PC-3 (cell line): ENCODE measurements at regions not wholly inside any gene's neighbourhood (a gene's known extent, or its start where the extent isn't known, plus 50 kb on each side); places are given as distances from the start of the nearest gene placed in this dataset.

ENCODE experiments used
- ATAC-seq: fragments of 200-7000 bp; cut with Tn5 transposase; 2 replicates; pipeline ENCODE4 v1.9.1; 2020; ENCODE audit warnings: mild to moderate bottlenecking, moderate library complexity
- BruUV-seq: library from RNA; stranded (reverse); fragments of 400-500 nt; replicated peaks from 2 replicates; lab custom pipeline; 2021; lab: Mats Ljungman, UMichigan
- CTCF ChIA-PET: fragments of 300-600 bp; sonication (Branson Sonifier 250); formaldehyde crosslinking; loops from one replicate; lab custom pipeline; 2022; ENCODE audit warnings: antibody characterized with exemption; lab: Charles Lee
- POLR2A ChIA-PET: fragments of 300-600 bp; sonication (Branson Sonifier 250); formaldehyde crosslinking; loops from one replicate; lab custom pipeline; 2022; ENCODE audit warnings: antibody characterized with exemption; ENCODE audit not compliant: unreplicated experiment; lab: Charles Lee
- DNase-seq: peaks from one replicate; pipeline ENCODE4 v3.0.0-alpha.2; 2015
- H2AFZ ChIP-seq: fragments of 300-600 bp; sonication (generic); 2 replicates; pipeline ENCODE4 v1.6.0; 2016; ENCODE audit warnings: antibody characterized with exemption, low read length
- H3F3A ChIP-seq: fragments of 300-600 bp; sonication (generic); one replicate; pipeline ENCODE4 v1.6.0; 2017; ENCODE audit warnings: antibody characterized with exemption, low read length, control low read depth, mild to moderate bottlenecking; ENCODE audit not compliant: unreplicated experiment
- H3K27ac ChIP-seq: fragments of 300-600 bp; sonication (generic); 2 replicates; pipeline ENCODE4 v1.5.1; 2016; ENCODE audit warnings: mild to moderate bottlenecking, low read length
- H3K27me3 ChIP-seq: fragments of 300-600 bp; sonication (generic); 2 replicates; pipeline ENCODE4 v1.6.1; 2016; ENCODE audit warnings: low read length, mixed read lengths
- H3K36me3 ChIP-seq: fragments of 300-600 bp; sonication (generic); 2 replicates; pipeline ENCODE4 v1.6.1; 2016; ENCODE audit warnings: low read depth, mixed run types, low read length, mixed read lengths
- H3K4me1 ChIP-seq: fragments of 300-600 bp; sonication (generic); 2 replicates; pipeline ENCODE4 v1.5.1; 2016; ENCODE audit warnings: low read length; ENCODE audit not compliant: insufficient read depth
- H3K4me2 ChIP-seq: fragments of 300-600 bp; sonication (generic); 2 replicates; pipeline ENCODE4 v1.6.0; 2016; ENCODE audit warnings: low read length
- H3K4me3 ChIP-seq: fragments of 300-600 bp; sonication (generic); 2 replicates; pipeline ENCODE4 v1.5.1; 2016; ENCODE audit warnings: mild to moderate bottlenecking, low read length, mixed read lengths
- H3K79me2 ChIP-seq: fragments of 300-600 bp; sonication (generic); 2 replicates; pipeline ENCODE4 v1.6.1; 2017; ENCODE audit warnings: low read length, mixed read lengths
- H3K9ac ChIP-seq: fragments of 300-600 bp; sonication (generic); 2 replicates; pipeline ENCODE4 v1.6.0; 2016; ENCODE audit warnings: mild to moderate bottlenecking, low read length
- H3K9me2 ChIP-seq: fragments of 300-600 bp; sonication (generic); replicated peaks from 2 replicates; pipeline ENCODE4 v1.6.1; 2016; ENCODE audit warnings: mixed run types, low read length, mixed read lengths
- H3K9me3 ChIP-seq: fragments of 300-600 bp; sonication (generic); 2 replicates; pipeline ENCODE4 v1.6.1; 2016; ENCODE audit warnings: low read length, mixed read lengths
- H4K20me1 ChIP-seq: fragments of 300-600 bp; sonication (generic); 2 replicates; pipeline ENCODE4 v1.6.1; 2016; ENCODE audit warnings: low read length, mixed read lengths
- CTCF ChIP-seq: fragments of 300-600 bp; sonication (generic); conservative IDR thresholded peaks from 2 replicates; pipeline ENCODE4 v1.5.1; 2017; ENCODE audit warnings: antibody characterized with exemption, low read depth, mild to moderate bottlenecking, low read length
- EZH2 ChIP-seq: fragments of 300-600 bp; sonication (generic); IDR thresholded peaks from one replicate; pipeline ENCODE4 v1.6.1; 2017; ENCODE audit warnings: antibody characterized with exemption, mild to moderate bottlenecking, low read length; ENCODE audit not compliant: unreplicated experiment
- EZH2phosphoT487 ChIP-seq: fragments of 300-600 bp; sonication (generic); IDR thresholded peaks from 2 replicates; pipeline ENCODE4 v1.6.1; 2018; ENCODE audit warnings: mild to moderate bottlenecking, antibody characterized with exemption, low read length, borderline replicate concordance
- intact Hi-C: fragments of 100-400 bp; cut with micrococcal nuclease; formaldehyde crosslinking; loops from 2 replicates; pipeline ENCODE4 v1.9.0; 2023

GRCh38 chr5:164746723-164747122 is 1241.3 kb downstream of the MAT2B start:
- H3K79me2 ChIP-seq: no peaks in the 10 kb centered on the region
- no peaks in the 10 kb centered on the region for H3K9me2 ChIP-seq
- intact Hi-C loops: no loop called here
- ATAC-seq (no peak), DNase-seq (no peak)
- POLR2A ChIA-PET: no interaction called here
- H3K9me3 ChIP-seq: no peaks in the 10 kb centered on the region
- H3K27me3 ChIP-seq: no peaks in the 10 kb centered on the region
- no peak for TF ChIP-seq EZH2phosphoT487
- TF ChIP-seq CTCF: no peak
- no peak for TF ChIP-seq EZH2
- no peaks in the 10 kb centered on the region for H3F3A ChIP-seq
- H3K4me1 ChIP-seq: no peaks in the 10 kb centered on the region
- H3K27ac ChIP-seq: no peak overlapping the region
- no peak overlapping the region for H3K9ac ChIP-seq
- H3K36me3 ChIP-seq: no peaks in the 10 kb centered on the region
- no peak overlapping the region for H3K4me3 ChIP-seq
- no TSS peak for BruUV-seq
- no peak overlapping the region for H3K4me2 ChIP-seq
- no peak overlapping the region for H2AFZ ChIP-seq
- CTCF ChIA-PET: no interaction called here
- no peaks in the 10 kb centered on the region for H4K20me1 ChIP-seq

GRCh38 chr5:164747371-164747770 is 1242.0 kb downstream of the MAT2B start:
- no peaks in the 10 kb centered on the region for H3F3A ChIP-seq
- H3K27me3 ChIP-seq: no peaks in the 10 kb centered on the region
- no TSS peak for BruUV-seq
- no peak overlapping the region for H3K4me3 ChIP-seq
- H3K4me1 ChIP-seq: no peaks in the 10 kb centered on the region
- DNase-seq: no peak
- no peaks in the 10 kb centered on the region for H3K79me2 ChIP-seq
- intact Hi-C loops: no loop called here
- ATAC-seq: no peak
- no peaks in the 10 kb centered on the region for H3K36me3 ChIP-seq
- no peak overlapping the region for H2AFZ ChIP-seq
- H3K4me2 ChIP-seq: no peak overlapping the region
- TF ChIP-seq CTCF: no peak
- no peak for TF ChIP-seq EZH2phosphoT487
- no peak for TF ChIP-seq EZH2
- ChIA-PET POLR2A (no interaction called here), CTCF (no interaction called here)
- no peak overlapping the region for H3K27ac ChIP-seq
- no peak overlapping the region for H3K9ac ChIP-seq
- H3K9me3 ChIP-seq: no peaks in the 10 kb centered on the region
- H3K9me2 ChIP-seq: no peaks in the 10 kb centered on the region
- H4K20me1 ChIP-seq: no peaks in the 10 kb centered on the region

GRCh38 chr5:164748861-164749260 is 1243.4 kb downstream of the MAT2B start:
- no peak for ATAC-seq

More at GRCh38 chr5:164748861-164749260, 1243.4 kb downstream of the MAT2B start:
- no peak overlapping the region for H3K9ac ChIP-seq
- no peak for TF ChIP-seq EZH2
- TF ChIP-seq CTCF: no peak
- TF ChIP-seq EZH2phosphoT487: no peak
- H3K4me1 ChIP-seq: no peaks in the 10 kb centered on the region
- no peaks in the 10 kb centered on the region for H4K20me1 ChIP-seq
- H3K27ac ChIP-seq: no peak overlapping the region
- H3K9me3 ChIP-seq: no peaks in the 10 kb centered on the region
- no peak overlapping the region for H3K4me2 ChIP-seq
- POLR2A ChIA-PET: no interaction called here
- intact Hi-C loops: no loop called here
- H3K36me3 ChIP-seq: no peaks in the 10 kb centered on the region
- CTCF ChIA-PET: no interaction called here
- H3F3A ChIP-seq: no peaks in the 10 kb centered on the region
- H2AFZ ChIP-seq: no peak overlapping the region
- no peaks in the 10 kb centered on the region for H3K9me2 ChIP-seq
- no peaks in the 10 kb centered on the region for H3K27me3 ChIP-seq
- no peaks in the 10 kb centered on the region for H3K79me2 ChIP-seq
- no TSS peak for BruUV-seq
- H3K4me3 ChIP-seq: no peak overlapping the region
- no peak for DNase-seq
